ENCODE measurements at regions not wholly inside any gene's neighbourhood (a gene's known extent, or its start where the extent isn't known, plus 50 kb on each side); places are given as distances from the start of the nearest gene placed in this dataset.

DNA sequence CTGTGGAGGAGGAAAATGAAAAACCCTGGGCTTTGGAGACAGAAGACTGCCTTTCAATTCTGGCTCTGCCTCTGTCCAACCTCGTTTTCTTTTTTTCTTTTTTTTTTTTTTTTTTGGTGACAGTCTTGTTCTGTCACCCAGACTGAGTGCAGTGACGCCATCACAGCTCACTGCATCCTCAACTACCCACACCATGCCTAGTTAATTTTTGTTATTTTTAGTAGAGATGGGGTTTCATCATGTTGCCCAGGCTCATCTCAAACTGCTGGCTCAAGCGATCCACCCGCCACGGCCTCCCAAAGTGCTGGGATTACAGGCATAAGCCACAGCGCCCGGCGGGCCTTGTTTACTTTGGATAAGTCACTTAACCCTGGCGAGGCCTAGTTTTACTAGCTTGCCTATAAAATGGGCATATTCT, 66.3 kb upstream of the SLC25A26 start:
- Mint-ChIP-seq H3K27ac (no peak overlapping the region), H3K4me1 (peaks cover 6% of the 10 kb centered on the region), H3K36me3 (no peaks in the 10 kb centered on the region), H3K27me3 (ENCODE audit: low read depth) (peaks cover 12% of the 10 kb centered on the region), H3K4me3 (no peak overlapping the region), H3K9me3 (no peaks in the 10 kb centered on the region)
- no peak for DNase-seq (ENCODE audit: low spot score in 2 of 2, unreplicated experiment in 2 of 2)
- TF ChIP-seq, protein P1, sequence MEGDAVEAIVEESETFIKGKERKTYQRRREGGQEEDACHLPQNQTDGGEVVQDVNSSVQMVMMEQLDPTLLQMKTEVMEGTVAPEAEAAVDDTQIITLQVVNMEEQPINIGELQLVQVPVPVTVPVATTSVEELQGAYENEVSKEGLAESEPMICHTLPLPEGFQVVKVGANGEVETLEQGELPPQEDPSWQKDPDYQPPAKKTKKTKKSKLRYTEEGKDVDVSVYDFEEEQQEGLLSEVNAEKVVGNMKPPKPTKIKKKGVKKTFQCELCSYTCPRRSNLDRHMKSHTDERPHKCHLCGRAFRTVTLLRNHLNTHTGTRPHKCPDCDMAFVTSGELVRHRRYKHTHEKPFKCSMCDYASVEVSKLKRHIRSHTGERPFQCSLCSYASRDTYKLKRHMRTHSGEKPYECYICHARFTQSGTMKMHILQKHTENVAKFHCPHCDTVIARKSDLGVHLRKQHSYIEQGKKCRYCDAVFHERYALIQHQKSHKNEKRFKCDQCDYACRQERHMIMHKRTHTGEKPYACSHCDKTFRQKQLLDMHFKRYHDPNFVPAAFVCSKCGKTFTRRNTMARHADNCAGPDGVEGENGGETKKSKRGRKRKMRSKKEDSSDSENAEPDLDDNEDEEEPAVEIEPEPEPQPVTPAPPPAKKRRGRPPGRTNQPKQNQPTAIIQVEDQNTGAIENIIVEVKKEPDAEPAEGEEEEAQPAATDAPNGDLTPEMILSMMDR (IDR thresholded peaks at IDR 0.05; ENCODE audit: unreplicated experiment), result no peak

DNA sequence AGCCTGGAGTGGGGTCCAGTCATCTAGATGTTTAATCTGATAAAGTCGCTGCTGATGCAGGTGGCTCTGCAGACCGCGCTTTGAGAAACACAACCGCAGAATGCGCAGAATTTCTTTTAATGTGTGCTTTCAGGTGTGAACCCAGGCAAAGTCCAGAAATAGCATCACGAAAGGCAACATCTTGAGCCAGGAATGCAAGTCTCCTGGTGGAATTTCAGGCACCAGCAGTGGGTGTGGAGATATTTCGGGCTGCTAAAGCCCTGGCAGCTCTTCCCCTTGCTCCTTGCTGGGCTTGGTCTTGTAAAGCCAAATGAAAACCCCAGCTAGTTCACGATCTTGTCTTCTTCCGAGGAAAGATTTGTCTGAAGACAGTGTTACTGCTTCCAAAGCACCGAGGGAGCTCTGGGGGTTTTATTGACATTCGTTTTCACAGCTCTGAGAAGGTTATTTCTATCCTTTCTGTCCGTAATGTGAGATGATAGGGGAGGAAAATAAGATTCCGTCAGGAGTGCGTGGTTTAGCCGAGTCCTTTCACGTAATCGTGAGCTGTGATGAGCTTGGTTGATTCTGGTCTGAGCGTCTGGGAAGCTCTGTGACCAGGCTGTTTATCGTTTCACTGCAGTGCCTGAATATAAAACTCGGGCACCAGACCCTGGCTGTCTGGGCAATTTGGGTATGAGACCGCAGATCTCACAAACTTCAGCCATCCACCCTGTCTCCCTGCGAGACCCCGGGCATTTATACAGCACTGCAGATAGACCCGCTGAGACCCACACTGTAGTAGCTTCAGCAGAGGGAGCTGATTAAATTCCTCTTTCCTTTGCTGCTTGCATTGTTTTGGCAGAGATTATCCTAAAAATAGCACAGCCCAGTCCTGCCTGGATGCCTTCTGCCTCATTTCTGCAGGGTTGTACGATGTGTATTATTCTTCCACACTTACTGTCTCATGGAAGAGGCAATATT, 67.0 kb upstream of the SLC25A26 start:
- Mint-ChIP-seq H3K27me3 (ENCODE audit: low read depth) (peaks cover 12% of the 10 kb centered on the region), H3K4me1 (peaks cover 6% of the 10 kb centered on the region), H3K36me3 (no peaks in the 10 kb centered on the region), H3K27ac (no peak overlapping the region), H3K4me3 (peak overlapping the region; percentile 23), H3K9me3 (no peaks in the 10 kb centered on the region)
- DNase-seq (ENCODE audit: low spot score in 2 of 2, unreplicated experiment in 2 of 2), result no peak
- TF ChIP-seq, protein P1 (IDR thresholded peaks at IDR 0.05; ENCODE audit: unreplicated experiment), result no peak

DNA sequence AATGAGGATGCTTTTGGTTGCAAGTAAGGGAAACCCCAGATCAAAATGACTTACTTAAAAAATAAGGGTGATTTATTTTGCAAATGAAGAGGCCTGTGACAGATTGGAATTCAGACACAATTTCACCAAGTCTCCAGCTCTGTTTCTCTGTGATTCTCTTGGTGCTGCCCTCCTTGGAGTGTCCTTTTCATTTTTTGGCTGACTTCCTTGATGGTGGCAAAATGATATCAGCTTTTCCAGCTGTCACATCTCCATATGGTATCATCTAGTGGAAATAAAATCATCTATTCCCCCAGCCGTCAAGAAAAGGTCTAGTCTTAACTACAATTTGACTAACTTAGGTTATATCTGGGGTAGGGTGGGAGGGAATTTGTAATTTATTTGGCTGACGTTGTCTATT, 68.5 kb upstream of the SLC25A26 start:
- Mint-ChIP-seq H3K4me3 (no peak overlapping the region), H3K27ac (no peak overlapping the region), H3K9me3 (no peaks in the 10 kb centered on the region), H3K4me1 (peaks cover 6% of the 10 kb centered on the region), H3K27me3 (ENCODE audit: low read depth) (peaks cover 12% of the 10 kb centered on the region), H3K36me3 (no peaks in the 10 kb centered on the region)
- TF ChIP-seq, protein P1 (IDR thresholded peaks at IDR 0.05; ENCODE audit: unreplicated experiment), result no peak
- no peak for DNase-seq (ENCODE audit: low spot score in 2 of 2, unreplicated experiment in 2 of 2)

DNA sequence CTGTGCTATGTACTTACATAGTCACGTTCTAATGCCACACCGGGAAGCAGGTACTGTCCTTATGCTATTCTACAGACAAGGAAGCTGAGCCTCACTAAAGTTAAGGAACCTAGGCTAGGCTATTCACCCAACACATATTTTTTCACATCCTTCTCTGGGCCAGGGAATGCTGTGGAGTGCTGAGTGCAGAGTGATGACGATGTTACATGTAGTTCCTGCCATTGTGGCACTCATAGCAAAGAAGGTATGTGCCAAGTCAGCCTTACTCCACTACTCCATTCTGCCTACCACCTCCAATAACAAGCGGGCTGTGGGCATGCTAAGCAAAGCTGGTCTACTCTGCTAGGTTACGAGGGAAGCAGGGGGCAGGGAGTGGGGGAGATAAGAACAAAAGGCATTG, 69.8 kb upstream of the SLC25A26 start:
- Mint-ChIP-seq H3K36me3 (no peaks in the 10 kb centered on the region), H3K4me1 (peaks cover 6% of the 10 kb centered on the region), H3K27me3 (ENCODE audit: low read depth) (peaks cover 12% of the 10 kb centered on the region), H3K27ac (no peak overlapping the region), H3K4me3 (no peak overlapping the region), H3K9me3 (no peaks in the 10 kb centered on the region)
- TF ChIP-seq, protein P1 (IDR thresholded peaks at IDR 0.05; ENCODE audit: unreplicated experiment), result no peak
- DNase-seq (ENCODE audit: low spot score in 2 of 2, unreplicated experiment in 2 of 2), result no peak

DNA sequence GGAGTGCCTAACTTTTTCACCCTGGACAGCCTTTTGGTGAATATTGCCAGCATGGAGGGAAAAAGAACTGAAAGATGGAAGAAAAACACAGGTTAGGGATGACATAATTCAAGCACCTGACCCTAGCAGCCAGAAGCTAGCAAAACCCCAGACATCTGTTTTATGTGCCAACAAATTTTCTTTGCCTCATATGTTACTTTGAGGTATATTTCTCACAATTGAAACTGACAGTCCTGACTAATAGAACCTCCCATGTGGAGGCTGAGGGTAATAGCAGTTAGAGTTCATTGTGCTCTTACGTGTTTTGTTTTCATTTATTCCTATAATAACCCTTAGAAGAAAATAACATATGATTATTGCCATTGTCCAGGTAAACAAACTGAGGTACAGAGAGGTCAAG, 71.5 kb upstream of the SLC25A26 start:
- H3K36me3 Mint-ChIP-seq, result no peaks in the 10 kb centered on the region
- DNase-seq (ENCODE audit: low spot score in 2 of 2, unreplicated experiment in 2 of 2), result no peak
- H3K9me3 Mint-ChIP-seq, result no peaks in the 10 kb centered on the region
- no peak overlapping the region for H3K4me3 Mint-ChIP-seq
- H3K4me1 Mint-ChIP-seq, result peaks cover 6% of the 10 kb centered on the region
- H3K27me3 Mint-ChIP-seq (ENCODE audit: low read depth), result peaks cover 12% of the 10 kb centered on the region
- TF ChIP-seq, protein P1 (IDR thresholded peaks at IDR 0.05; ENCODE audit: unreplicated experiment), result no peak
- H3K27ac Mint-ChIP-seq, result no peak overlapping the region

Data from mesothelial cell of epicardium (in vitro differentiated cells).